ENCODE measurements at regions not wholly inside any gene's neighbourhood (a gene's known extent, or its start where the extent isn't known, plus 50 kb on each side); places are given as distances from the start of the nearest gene placed in this dataset.

GRCh38 chr15:91589360-91589759 is 264.1 kb upstream of the SLCO3A1 start:
- peaks cover 4% of the 10 kb centered on the region for H3K27me3 ChIP-seq
- no peaks in the 10 kb centered on the region for H3K9me3 ChIP-seq (ENCODE audit: low read depth)
- H4K20me1 ChIP-seq (ENCODE audit: insufficient read depth, poor library complexity, severe bottlenecking): no peaks in the 10 kb centered on the region
- no peak overlapping the region for H3K4me3 ChIP-seq
- TF ChIP-seq CTCF (IDR thresholded peaks at IDR 0.05; ENCODE audit: poor library complexity) (no peak), EZH2 (IDR thresholded peaks at IDR 0.05; ENCODE audit: borderline replicate concordance) (no peak), EZH2phosphoT487 (IDR thresholded peaks at IDR 0.05; ENCODE audit: low read depth, severe bottlenecking, unreplicated experiment) (no peak)
- no peak overlapping the region for H2AFZ ChIP-seq
- no peak overlapping the region for H3K4me2 ChIP-seq
- H3K27ac ChIP-seq: no peak overlapping the region
- H3K4me1 ChIP-seq (ENCODE audit: insufficient read depth): no peaks in the 10 kb centered on the region
- WGBS (ENCODE audit: low lambda C conversion rate, missing lambda C conversion rate): 90% methylated on average over 3 of the region's 3 CpGs
- H3K79me2 ChIP-seq: no peaks in the 10 kb centered on the region
- DNase-seq (ENCODE audit: low spot score): no peak
- H3K9me2 ChIP-seq (replicated peaks; ENCODE audit: insufficient read depth): no peaks in the 10 kb centered on the region
- H3K36me3 ChIP-seq (replicated peaks; ENCODE audit: insufficient read depth, low read depth): no peaks in the 10 kb centered on the region

- TF ChIP-seq EZH2 (IDR thresholded peaks at IDR 0.05; ENCODE audit: borderline replicate concordance) (no peak), CTCF (IDR thresholded peaks at IDR 0.05; ENCODE audit: poor library complexity) (no peak), EZH2phosphoT487 (IDR thresholded peaks at IDR 0.05; ENCODE audit: low read depth, severe bottlenecking, unreplicated experiment) (no peak)
- no peaks in the 10 kb centered on the region for H3K36me3 ChIP-seq (replicated peaks; ENCODE audit: insufficient read depth, low read depth)
- DNase-seq (ENCODE audit: low spot score): no peak
- H3K79me2 ChIP-seq: no peaks in the 10 kb centered on the region
- H3K4me1 ChIP-seq (ENCODE audit: insufficient read depth): no peaks in the 10 kb centered on the region
- no peak overlapping the region for H2AFZ ChIP-seq
- no peak overlapping the region for H3K4me2 ChIP-seq
- H3K9me2 ChIP-seq (replicated peaks; ENCODE audit: insufficient read depth): no peaks in the 10 kb centered on the region
- WGBS (ENCODE audit: low lambda C conversion rate, missing lambda C conversion rate): 80% methylated on average over 2 of the region's 2 CpGs
- no peak overlapping the region for H3K4me3 ChIP-seq
- peaks cover 4% of the 10 kb centered on the region for H3K27me3 ChIP-seq
- no peaks in the 10 kb centered on the region for H4K20me1 ChIP-seq (ENCODE audit: insufficient read depth, poor library complexity, severe bottlenecking)
- H3K9me3 ChIP-seq (ENCODE audit: low read depth): no peaks in the 10 kb centered on the region
- H3K27ac ChIP-seq: no peak overlapping the region
Measured at GRCh38 chr15:91592567-91592966, 260.9 kb upstream of the SLCO3A1 start.

- no peaks in the 10 kb centered on the region for H3K9me2 ChIP-seq (replicated peaks; ENCODE audit: insufficient read depth)
- no peaks in the 10 kb centered on the region for H3K9me3 ChIP-seq (ENCODE audit: low read depth)
- no peaks in the 10 kb centered on the region for H3K36me3 ChIP-seq (replicated peaks; ENCODE audit: insufficient read depth, low read depth)
- no peak overlapping the region for H3K27ac ChIP-seq
- H3K79me2 ChIP-seq: no peaks in the 10 kb centered on the region
- no peak overlapping the region for H3K4me2 ChIP-seq
- no peaks in the 10 kb centered on the region for H3K4me1 ChIP-seq (ENCODE audit: insufficient read depth)
- no peak for TF ChIP-seq CTCF (IDR thresholded peaks at IDR 0.05; ENCODE audit: poor library complexity)
- no peak for TF ChIP-seq EZH2 (IDR thresholded peaks at IDR 0.05; ENCODE audit: borderline replicate concordance)
- TF ChIP-seq EZH2phosphoT487 (IDR thresholded peaks at IDR 0.05; ENCODE audit: low read depth, severe bottlenecking, unreplicated experiment): no peak
- no peak overlapping the region for H3K4me3 ChIP-seq
- H3K27me3 ChIP-seq: peaks cover 9% of the 10 kb centered on the region
- no peak for DNase-seq (ENCODE audit: low spot score)
- H4K20me1 ChIP-seq (ENCODE audit: insufficient read depth, poor library complexity, severe bottlenecking): no peaks in the 10 kb centered on the region
- no peak overlapping the region for H2AFZ ChIP-seq
Measured at GRCh38 chr15:91593067-91593466, 260.4 kb upstream of the SLCO3A1 start.

DNA sequence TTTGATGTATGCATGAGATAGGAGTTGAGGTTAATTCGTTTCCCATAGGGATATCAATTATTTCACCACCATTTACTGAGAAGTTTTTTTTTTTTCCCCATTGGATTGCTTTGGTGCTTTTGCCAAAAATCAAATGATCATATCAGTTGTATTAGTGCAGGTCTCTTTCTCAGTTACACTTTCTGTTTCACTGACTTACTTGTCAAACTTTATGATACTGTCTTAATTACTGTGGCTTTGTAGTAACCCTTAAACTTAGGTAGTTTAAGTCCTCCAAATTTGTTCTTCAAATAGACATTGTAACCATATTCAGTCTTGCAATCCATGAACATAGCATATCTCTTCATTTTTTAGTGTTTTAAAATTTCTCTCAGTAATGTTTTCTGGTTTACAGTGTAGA is 259.9 kb upstream of the SLCO3A1 start:
- WGBS (ENCODE audit: low lambda C conversion rate, missing lambda C conversion rate): 70% methylated on average over 1 of the region's 1 CpG
- H3K4me1 ChIP-seq (ENCODE audit: insufficient read depth): no peaks in the 10 kb centered on the region
- H4K20me1 ChIP-seq (ENCODE audit: insufficient read depth, poor library complexity, severe bottlenecking): no peaks in the 10 kb centered on the region
- no peaks in the 10 kb centered on the region for H3K9me3 ChIP-seq (ENCODE audit: low read depth)
- H3K36me3 ChIP-seq (replicated peaks; ENCODE audit: insufficient read depth, low read depth): no peaks in the 10 kb centered on the region
- no peak overlapping the region for H2AFZ ChIP-seq
- H3K4me2 ChIP-seq: no peak overlapping the region
- no peak for TF ChIP-seq EZH2 (IDR thresholded peaks at IDR 0.05; ENCODE audit: borderline replicate concordance)
- no peak for TF ChIP-seq EZH2phosphoT487 (IDR thresholded peaks at IDR 0.05; ENCODE audit: low read depth, severe bottlenecking, unreplicated experiment)
- no peak for TF ChIP-seq CTCF (IDR thresholded peaks at IDR 0.05; ENCODE audit: poor library complexity)
- no peak overlapping the region for H3K27ac ChIP-seq
- no peak for DNase-seq (ENCODE audit: low spot score)
- H3K9me2 ChIP-seq (replicated peaks; ENCODE audit: insufficient read depth): no peaks in the 10 kb centered on the region
- peaks cover 9% of the 10 kb centered on the region for H3K27me3 ChIP-seq
- H3K79me2 ChIP-seq: no peaks in the 10 kb centered on the region
- H3K4me3 ChIP-seq: no peak overlapping the region

Data from hepatocyte (in vitro differentiated cells).